Caki2 (cell line): ENCODE measurements at regions not wholly inside any gene's neighbourhood (a gene's known extent, or its start where the extent isn't known, plus 50 kb on each side); places are given as distances from the start of the nearest gene placed in this dataset.

Experiments
- DNase-seq: peaks from one replicate; pipeline ENCODE4 v3.0.0-alpha.2; 2015; ENCODE audit warnings: low read depth
- in situ Hi-C: cut with HindIII; loops from 2 replicates; pipeline ENCODE4 v1.10.0; 2016; ENCODE audit warnings: low sequenced_read_pairs, low pct_unique_long_range_greater_than_20kb, mixed read lengths

DNA sequence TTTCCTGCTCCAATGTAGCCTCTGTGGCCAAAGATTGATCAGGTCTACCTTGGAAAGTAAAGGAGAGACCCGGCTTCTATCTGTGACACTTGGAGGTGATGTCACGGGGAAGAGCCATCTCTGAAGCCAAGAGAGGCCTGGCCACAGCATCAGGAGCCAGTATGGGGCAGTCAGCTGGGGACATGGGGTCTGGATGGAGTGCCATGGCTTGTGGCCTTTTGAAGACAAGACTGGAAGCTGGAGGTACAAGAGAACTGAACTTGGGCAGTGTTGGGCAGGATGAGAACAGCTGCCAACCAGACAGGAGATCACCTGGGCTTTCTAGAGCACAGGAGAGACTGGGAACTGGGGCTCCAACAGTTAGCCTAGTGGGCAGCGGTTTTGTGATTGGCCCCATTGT is 190.7 kb downstream of the TENT4A start:
- no peak for DNase-seq
- in situ Hi-C loops: no loop called here

DNA sequence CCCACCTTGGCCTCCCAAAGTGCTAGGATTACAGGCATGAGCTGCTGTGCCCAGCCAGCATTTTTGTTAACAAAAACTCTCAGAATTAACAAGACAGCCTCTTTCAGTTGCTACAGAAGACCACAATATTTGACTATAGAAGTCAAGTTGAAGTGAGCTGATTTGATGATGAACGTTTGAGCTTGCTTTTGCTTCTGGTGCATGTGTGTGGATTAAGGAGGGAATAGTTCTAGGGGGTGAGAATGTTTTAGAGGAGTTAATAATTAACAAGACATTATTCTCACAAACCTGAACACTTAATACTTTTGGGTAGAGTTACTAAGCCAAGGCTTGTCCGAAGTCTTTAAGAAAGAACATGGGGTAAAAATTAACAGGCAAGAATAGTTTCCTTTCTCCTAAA is 191.6 kb downstream of the TENT4A start:
- in situ Hi-C loops: no loop called here
- no peak for DNase-seq

DNA sequence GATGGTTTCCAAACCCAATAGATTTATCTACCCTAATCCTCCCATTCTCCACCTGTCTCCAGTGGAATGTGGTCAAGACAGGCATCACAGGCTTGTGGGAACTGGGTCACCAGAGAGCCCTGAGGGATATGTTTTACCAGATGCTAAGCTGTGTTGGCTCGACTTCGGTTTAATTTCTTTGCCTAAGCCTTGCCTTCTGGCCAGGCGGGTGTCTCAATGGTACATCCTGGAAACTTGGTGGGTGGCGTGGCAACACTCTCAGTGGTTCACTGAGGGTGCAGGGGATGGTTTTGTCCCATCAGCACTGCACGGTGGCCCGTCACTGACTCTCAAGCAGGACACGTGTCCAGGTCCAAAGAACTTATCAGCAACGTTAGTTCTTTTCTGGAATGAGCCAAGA is 192.2 kb downstream of the TENT4A start:
- DNase-seq: no peak
- in situ Hi-C loops: no loop called here

DNA sequence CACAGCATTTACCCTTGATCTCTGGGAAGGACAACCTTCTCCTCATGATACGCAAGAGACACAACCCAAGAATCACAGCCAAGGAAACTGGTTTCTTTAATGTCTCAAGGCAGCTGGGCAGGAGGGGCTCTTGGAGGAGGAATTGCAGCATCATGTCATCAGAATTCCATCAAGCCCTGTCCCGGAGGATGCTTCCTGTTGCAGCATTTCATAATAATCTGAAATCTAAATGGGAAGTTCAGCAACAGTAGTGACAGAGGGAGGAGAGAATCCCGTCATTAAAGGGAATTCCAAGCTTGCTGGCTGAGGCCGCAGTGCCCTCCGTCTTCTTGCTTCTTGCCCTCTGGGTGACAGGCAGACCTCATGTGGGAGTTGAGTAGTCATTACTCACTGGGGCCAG is 192.7 kb downstream of the TENT4A start:
- in situ Hi-C loops: no loop called here
- no peak for DNase-seq

DNA sequence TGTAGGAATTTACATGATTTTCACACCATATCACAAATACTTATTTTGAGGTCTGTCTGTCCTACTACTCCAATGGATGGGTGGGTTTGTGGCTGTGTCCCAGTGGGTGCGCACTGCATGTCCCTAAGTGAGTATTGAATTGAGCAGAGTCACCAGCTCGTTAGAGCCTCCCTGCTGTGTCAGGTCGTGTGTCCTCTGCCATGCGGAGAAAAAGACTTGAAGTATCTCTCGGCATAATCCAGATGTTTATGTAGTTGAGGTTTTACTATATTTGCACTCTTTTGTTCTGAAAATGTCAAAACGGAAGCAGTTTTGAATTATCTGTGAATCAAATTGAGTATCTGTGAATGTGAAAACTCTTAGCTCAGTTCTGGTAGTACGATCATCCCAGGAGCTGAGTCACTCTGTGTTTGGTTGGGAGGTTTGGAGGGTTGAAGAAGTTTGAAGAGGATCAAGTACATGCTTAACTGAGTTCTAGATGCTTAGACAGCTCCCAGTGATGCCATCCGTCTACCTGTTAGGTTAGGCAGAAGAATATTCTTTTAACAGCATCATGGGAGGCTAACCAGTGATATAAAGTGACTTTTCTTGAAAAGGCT is 194.2 kb downstream of the TENT4A start:
- in situ Hi-C loops: no loop called here
- no peak for DNase-seq

DNA sequence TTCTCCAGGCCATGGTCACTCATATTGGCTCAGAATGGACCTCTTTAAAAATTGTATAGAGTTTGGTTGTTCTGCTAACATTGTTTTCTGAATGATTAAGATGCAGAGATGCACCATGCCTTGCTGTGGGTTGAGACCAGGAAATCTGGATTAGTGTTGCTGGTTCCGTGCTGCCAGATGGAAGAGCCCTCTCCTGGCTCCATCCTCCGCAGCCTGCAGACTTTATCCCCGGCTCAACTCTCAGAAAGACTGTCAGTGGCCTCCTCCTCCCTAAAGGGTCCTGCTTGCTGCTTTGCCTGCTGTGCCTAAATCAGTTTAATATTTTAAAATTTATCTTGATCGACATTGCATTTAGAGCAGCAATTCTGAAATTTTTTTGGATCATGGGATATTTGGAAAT is 196.7 kb downstream of the TENT4A start:
- in situ Hi-C loops: no loop called here
- DNase-seq: no peak

DNA sequence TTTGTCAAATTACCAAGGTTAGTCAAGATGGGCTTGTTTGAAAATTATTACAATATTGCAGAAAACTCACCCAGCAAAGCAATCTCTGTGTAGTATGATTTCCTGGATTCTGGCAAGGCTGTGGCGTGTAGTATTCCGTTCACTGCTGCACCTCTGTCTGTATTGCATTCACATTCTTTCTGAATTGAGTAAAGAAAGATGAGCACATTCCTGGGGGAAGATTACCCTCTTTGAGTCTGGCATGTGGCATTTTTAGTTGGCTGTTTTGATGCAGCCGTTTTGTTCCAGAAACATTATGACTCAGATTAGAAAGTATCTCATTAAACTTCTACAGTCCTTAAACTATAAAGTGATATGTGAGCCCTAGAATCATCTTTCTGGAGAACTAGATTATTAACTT is 197.7 kb downstream of the TENT4A start:
- in situ Hi-C loops: no loop called here

DNA sequence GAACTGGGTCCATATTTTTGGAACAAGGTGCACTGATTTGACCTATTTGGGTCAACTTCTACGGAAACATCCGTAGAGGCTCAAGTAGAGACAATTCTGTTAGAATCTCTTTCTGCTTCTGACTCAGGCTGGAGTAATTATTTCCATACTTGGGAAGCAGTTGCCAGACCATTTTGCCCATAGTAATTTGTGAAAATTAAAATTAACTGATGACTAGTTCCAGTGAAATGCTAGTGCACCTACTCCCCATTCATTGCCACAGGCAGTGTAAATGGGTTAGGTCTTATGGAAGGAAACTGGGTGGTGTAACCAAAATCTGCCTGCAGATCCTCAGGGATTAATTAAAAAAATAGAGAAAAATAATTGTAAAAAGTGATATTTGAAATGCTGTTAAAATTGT is 201.1 kb downstream of the TENT4A start:
- in situ Hi-C loops: no loop called here

More for the DNA sequence above, 197.7 kb downstream of the TENT4A start:
- no peak for DNase-seq

DNA sequence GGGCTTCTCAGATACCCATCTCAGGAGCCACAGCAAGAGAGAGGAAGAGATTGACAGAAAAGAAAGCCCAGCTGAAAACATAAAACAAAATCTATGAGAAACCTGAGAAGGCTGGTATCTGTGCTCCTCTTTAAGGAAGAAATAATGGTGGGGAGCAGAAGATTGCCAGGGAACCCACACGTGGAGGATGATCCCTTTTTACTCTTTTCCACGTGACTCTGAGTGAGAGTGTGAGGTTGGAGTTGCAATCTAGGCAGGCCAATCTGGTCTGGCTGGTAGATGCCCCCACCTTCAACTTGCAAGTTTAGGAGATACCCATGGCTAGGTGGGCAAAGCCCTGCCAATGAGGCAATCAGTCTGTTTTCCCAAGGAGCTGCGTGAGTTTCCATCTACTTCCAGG is 202.3 kb downstream of the TENT4A start:
- in situ Hi-C loops: no loop called here
- DNase-seq: no peak

More for the DNA sequence above, 201.1 kb downstream of the TENT4A start:
- DNase-seq: no peak

DNA sequence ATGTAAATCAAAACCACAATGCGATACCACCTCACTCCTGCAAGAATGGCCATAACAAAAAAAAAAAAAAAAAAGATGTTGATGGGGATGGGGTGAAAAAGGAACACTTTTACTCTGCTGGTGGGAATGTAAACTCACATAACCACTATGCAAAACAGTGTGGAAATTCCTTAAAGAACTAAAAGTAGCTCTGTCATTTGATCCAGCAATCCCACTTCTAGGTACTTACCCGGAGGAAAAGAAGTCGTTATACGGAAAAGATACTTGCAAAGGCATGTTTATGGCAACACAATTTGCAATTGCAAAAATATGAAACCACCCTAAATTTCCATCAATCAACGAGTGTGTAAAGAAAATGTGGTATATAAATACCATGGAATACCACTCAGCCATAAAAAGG is 205.0 kb downstream of the TENT4A start:
- DNase-seq: no peak
- in situ Hi-C loops: no loop called here

DNA sequence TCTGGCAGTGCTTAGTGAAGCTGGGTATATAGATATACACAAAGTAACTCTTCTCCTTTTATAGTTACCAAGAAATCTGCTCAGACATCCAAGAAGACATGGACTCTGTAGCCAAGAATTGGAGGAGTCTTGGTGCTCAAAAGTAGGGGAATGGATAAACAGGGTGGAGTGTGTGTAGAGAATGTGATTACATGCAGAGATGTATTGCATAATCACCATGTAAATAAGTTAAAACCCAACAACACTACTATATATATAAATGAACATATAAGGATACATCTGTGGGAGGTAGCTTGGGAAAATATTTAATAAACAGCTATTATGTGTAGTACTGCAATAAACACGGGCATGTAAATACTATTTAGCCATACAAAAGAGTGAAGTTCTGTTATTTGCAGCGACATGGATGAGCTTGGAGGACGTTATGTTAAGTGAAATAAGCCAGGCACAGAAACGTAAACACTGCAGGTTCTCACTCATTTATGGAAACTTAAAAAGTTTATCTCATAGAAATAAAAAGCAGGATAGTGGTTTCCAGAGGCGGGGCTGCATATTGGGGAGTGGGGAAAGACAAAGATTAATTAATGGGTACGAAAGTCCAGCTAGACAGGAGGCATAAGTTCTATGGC is 207.5 kb downstream of the TENT4A start:
- in situ Hi-C loops: no loop called here
- no peak for DNase-seq

DNA sequence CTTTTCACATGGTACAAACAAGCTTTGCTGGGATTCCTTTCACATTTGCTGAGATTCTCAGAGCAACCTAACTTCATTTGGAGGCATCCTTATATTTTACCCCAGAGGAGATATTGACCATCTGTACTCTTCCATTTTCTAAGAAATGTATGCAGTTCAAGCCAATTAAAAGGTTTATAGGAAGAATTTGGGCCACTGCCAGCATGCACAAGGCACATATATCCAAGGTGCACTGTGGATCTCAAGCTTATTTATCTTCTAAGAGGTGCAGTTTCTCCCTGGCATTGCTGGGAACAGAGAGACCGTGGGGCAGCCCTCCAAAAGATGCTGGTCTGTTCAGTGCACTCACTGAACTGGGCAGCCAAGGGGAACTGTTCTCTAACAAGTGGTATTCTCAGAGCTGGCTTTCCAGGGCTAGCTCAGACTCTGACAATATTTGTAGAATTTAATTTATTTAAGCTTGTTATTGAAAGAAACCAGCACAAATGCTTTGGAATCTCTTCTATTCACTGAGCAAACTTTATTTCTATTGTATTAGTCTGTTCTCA is 213.3 kb downstream of the TENT4A start:
- in situ Hi-C loops: no loop called here
- no peak for DNase-seq

DNA sequence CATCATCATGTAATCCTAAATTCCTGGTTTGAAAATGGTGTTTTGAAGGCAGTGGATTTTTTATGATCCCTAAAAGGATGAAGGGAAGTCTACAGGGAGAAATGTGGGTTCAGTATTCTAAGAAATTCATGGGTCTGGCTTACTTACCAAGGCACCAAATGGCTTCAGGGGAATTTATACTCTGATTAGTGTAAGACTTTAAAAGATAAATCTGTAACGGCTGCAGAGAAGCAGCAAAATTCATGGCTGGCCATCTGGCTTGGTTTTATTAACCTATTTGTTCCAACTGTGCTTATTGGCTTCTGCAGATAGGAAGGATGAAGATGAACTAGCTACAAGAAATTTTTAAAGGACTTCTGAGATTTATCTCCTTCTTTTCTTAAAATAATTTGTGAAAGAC is 222.8 kb downstream of the TENT4A start:
- in situ Hi-C loops: no loop called here
- no peak for DNase-seq

DNA sequence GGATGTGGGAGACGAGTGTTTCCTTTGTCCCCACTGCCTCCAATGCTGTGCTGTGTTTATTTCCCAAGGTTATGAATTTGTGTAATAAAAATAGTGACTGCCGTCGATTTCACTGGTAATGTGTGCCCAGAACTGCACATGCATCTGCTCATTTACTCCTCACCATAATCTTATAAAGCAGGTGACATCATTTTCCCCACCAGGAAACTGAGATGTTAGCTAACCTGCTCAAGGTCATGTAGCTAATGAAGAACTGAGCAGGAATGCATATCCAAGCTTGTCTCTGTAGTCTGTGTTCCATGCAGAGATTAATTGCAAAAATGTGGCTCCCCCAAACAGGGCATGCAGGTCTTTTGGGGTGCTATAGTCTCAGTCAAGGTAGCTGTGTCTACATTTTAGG is 224.4 kb downstream of the TENT4A start:
- in situ Hi-C loops: no loop called here
- DNase-seq: no peak

DNA sequence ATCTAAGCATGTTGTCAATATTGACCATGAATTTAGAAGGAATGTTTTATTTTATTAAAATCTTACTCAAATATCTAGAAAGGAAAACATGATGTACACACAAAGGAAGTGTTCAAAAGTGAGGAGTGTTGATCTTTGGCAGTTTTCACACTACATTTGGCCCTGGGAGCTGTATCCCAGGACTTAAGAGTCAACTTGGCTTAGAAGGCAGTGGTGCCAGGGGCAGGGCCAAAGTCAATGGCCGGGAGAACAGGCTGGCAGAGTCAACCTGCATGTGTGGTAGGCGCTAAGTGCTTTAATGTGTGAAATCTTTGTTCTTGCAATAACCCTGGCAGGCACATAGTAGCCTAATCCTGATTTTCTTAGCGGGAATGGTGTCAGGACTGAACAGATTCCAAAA is 228.4 kb downstream of the TENT4A start:
- no peak for DNase-seq
- in situ Hi-C loops: no loop called here

DNA sequence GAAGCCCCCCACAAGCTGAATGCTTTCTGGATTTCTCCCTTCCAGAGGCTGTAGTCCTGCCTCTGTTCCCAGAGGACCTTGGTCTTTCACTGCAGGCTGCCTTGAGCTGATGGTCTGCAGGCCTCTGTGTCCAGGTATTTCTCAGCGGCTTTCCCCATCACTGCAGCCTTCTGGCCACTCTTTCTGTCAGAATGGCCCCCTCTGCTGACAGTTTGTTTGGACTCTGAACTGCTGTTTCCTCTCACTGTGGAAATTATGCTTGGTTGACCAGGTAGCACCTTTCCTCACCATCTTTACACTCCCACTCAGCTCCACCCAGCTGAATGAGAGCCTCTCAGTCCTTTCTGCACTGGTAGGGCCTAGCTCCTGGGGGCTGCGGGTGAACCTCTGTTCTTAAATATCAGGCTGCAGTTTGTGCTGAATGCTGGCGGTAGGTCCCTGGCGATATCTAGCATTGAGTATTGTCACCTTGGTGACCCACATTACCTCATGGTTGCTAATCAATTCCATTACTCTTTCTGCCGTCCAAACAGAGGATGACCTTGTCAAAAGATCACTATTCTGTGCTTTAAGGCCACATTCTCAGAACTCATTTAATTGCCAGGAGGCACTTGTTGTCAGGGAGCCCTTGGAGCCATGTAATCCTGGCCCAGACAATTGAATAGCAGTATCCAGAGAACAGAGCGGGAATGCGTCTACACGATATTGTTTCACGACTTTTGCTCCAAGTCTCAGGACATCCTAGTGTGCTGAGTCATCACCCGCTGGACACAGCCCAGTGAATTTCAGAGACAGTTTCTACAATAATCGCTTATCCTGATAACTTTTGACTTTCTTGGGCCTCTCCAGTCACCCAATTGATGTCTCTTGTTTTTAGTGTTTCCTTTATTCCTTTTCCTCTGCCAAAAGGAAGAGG is 230.2 kb downstream of the TENT4A start:
- in situ Hi-C loops: no loop called here
- DNase-seq: peak; percentile 19

DNA sequence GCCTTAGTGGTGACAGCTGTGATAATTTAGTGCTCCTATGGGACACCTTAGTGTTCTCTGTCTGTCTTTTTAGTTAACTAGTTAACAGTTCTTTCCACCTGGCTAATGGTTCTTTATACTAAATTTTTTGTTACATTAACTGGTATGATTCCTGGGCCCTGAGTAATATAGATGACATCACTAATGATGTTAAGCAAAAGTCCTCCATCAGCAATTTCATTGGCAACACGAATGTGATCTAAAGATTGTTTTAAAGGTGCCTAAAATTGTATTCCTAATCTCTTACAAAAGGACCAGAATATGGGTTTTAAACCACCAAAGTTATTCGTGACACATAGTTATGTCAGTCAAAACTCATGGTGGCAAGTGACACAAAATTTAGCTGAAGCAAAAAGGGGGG is 235.3 kb downstream of the TENT4A start:
- in situ Hi-C loops: no loop called here
- DNase-seq: no peak

DNA sequence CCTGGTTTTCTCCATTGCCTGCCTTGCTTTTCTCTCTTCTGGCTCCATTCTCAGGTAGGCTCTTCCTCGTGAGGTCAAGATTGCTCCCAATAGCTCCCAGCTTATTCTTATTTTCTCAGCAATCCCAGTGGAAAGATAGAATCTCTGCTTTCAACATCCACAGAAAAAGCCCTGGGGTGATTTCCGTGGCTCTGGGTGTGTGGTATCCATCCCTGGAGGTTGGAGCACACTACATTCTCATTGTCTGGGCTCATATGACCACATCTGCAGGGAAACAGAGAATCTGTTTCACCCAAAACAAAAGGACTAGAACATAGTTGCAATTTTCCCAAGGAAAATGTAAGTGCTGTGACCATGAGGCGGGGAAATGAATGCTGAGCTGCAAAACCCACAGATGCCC is 236.0 kb downstream of the TENT4A start:
- DNase-seq: no peak
- in situ Hi-C loops: no loop called here

DNA sequence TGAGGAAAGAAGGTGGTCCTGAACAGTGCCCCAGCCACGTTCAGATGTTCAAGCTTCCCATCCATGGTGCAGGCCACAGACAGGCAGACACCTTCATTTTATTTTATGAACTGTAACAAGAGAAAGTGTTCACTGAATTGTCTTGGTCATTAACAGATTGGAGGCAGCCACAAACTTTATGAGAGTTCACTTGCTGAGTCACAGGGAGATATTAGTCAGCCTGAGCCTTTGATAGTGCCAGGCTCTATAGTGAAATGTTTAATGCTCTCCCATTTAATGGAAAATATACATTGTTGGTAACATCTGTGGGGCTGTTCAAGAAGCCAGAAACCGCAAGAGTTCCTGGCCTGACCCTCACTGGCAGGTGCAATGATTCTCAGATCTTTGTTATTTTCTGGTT is 237.0 kb downstream of the TENT4A start:
- no peak for DNase-seq
- in situ Hi-C loops: no loop called here
